ENCODE measurements at regions not wholly inside any gene's neighbourhood (a gene's known extent, or its start where the extent isn't known, plus 50 kb on each side); places are given as distances from the start of the nearest gene placed in this dataset.
"Not testable (repeated sequence)": the region's sequence is repeated elsewhere in the genome, so short reads cannot be mapped to it uniquely, and the experiment has no call there.

- no peak for DNase-seq (ENCODE audit: low spot score)
Measured at GRCh38 chr10:58068809-58069208, 198.9 kb downstream of the IPMK start.

GRCh38 chr10:58066979-58067378, 200.7 kb downstream of the IPMK start:
- no peak for DNase-seq (ENCODE audit: low spot score)

GRCh38 chr10:58066126-58066525, 201.6 kb downstream of the IPMK start:
- no peak for DNase-seq (ENCODE audit: low spot score)

GRCh38 chr10:58065529-58065815, 202.2 kb downstream of the IPMK start:
- no peak for DNase-seq (ENCODE audit: low spot score)

- DNase-seq (ENCODE audit: low spot score) = peak; percentile 33
Measured at GRCh38 chr10:58064714-58065528, 202.8 kb downstream of the IPMK start.

- DNase-seq (ENCODE audit: low spot score) = no peak
Measured at GRCh38 chr10:58063861-58064480, 203.7 kb downstream of the IPMK start.

- not testable (repeated sequence) for DNase-seq (ENCODE audit: low spot score)
Measured at GRCh38 chr10:58058683-58059082, 209.0 kb downstream of the IPMK start.

GRCh38 chr10:58054881-58055280, 212.8 kb downstream of the IPMK start:
- DNase-seq (ENCODE audit: low spot score) = no peak

GRCh38 chr10:58052772-58053171, 214.9 kb downstream of the IPMK start:
- DNase-seq (ENCODE audit: low spot score) = no peak

GRCh38 chr10:58050575-58050974, 217.1 kb downstream of the IPMK start:
- DNase-seq (ENCODE audit: low spot score) = no peak

GRCh38 chr10:58048936-58049335, 218.8 kb downstream of the IPMK start:
- no peak for DNase-seq (ENCODE audit: low spot score)

GRCh38 chr10:58044072-58044471, 223.6 kb downstream of the IPMK start:
- DNase-seq (ENCODE audit: low spot score) = peak; percentile 10

GRCh38 chr10:58041901-58042300, 225.8 kb downstream of the IPMK start:
- no peak for DNase-seq (ENCODE audit: low spot score)

GRCh38 chr10:58030208-58030607, 237.5 kb downstream of the IPMK start:
- no peak for DNase-seq (ENCODE audit: low spot score)

- DNase-seq (ENCODE audit: low spot score) = peak; percentile 71
Measured at GRCh38 chr10:58028597-58029366, 238.9 kb downstream of the IPMK start.

- DNase-seq (ENCODE audit: low spot score) = no peak
Measured at GRCh38 chr10:58027426-58027825, 240.3 kb downstream of the IPMK start.

- no peak for DNase-seq (ENCODE audit: low spot score)
Measured at GRCh38 chr10:58026036-58026435, 241.7 kb downstream of the IPMK start.

GRCh38 chr10:58023341-58024073, 244.2 kb downstream of the IPMK start:
- peak; percentile 86 for DNase-seq (ENCODE audit: low spot score)

- no peak for DNase-seq (ENCODE audit: low spot score)
Measured at GRCh38 chr10:58019863-58020537, 247.7 kb downstream of the IPMK start.

GRCh38 chr10:58017719-58018367, 249.9 kb downstream of the IPMK start:
- peak; percentile 32 for DNase-seq (ENCODE audit: low spot score)

- no peak for DNase-seq (ENCODE audit: low spot score)
Measured at GRCh38 chr10:58016614-58017013, 251.1 kb downstream of the IPMK start.

All from H4 (cell line).